ENCODE measurements at regions not wholly inside any gene's neighbourhood (a gene's known extent, or its start where the extent isn't known, plus 50 kb on each side); places are given as distances from the start of the nearest gene placed in this dataset.

DNA sequence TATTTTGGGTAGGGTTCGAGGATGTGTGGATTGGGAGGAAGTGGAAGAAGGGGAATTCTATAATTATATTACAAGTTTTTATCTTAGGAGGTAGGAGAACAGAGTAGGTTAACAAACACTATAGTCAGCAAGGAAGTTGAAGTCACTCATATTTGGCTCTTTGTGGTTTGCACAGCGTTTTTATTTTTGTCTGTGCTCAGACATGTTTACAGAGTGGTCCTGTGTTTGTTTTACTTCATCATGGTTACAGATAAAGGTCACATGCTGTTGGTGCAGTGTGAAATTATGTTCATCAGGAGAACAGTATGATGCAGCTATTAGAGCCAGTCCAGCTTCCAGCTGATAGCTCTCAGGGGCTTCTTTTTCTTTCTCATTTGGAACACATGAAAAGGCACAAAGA, 299.9 kb upstream of the SFRP2 start:
- Histone ChIP-seq H3K9me3 (no peaks in the 10 kb centered on the region), H3K4me3 (no peak overlapping the region), H3K36me3 (no peaks in the 10 kb centered on the region), H3K27ac (no peak overlapping the region), H3K27me3 (no peaks in the 10 kb centered on the region), H3K4me1 (no peaks in the 10 kb centered on the region)
- intact Hi-C loops (cut with DNase I) = no loop called here
- WGBS, 2 donors = 22 to 25% methylated on average over 2 of the region's 2 CpGs
- TF ChIP-seq POLR2A (IDR thresholded peaks at IDR 0.05) (no peak), POLR2AphosphoS5 (IDR thresholded peaks at IDR 0.05) (no peak), EP300 (IDR thresholded peaks at IDR 0.05) (no peak), CTCF (IDR thresholded peaks at IDR 0.05) (no peak)
- no peak for DNase-seq

DNA sequence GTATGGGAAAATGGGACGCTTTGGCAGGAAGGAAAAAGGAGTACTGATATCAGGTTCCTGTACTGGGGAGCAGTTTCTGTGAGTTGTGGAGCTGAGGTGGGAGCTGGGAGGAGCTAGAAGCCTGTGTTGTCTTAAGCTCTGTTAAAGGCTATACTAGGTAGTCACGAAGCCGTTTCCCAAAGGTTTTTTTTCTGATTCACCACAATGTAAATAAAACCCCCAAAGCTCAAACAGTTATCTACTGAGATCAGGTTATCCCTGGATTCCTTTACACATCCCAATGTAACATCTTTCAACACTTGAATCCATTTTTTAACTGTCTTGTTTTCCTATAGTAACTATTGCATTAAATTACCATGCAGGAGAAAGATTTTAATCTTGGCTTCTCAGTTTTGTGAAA, 297.4 kb upstream of the SFRP2 start:
- DNase-seq = no peak
- Histone ChIP-seq H3K4me1 (no peaks in the 10 kb centered on the region), H3K27ac (no peak overlapping the region), H3K9me3 (no peaks in the 10 kb centered on the region), H3K27me3 (no peaks in the 10 kb centered on the region), H3K36me3 (no peaks in the 10 kb centered on the region), H3K4me3 (no peak overlapping the region)
- 31 to 32% methylated on average over 3 of the region's 3 CpGs for WGBS, 2 donors
- TF ChIP-seq EP300 (IDR thresholded peaks at IDR 0.05) (no peak), POLR2AphosphoS5 (IDR thresholded peaks at IDR 0.05) (no peak), POLR2A (IDR thresholded peaks at IDR 0.05) (no peak), CTCF (IDR thresholded peaks at IDR 0.05) (no peak)
- intact Hi-C loops (cut with DNase I) = no loop called here

DNA sequence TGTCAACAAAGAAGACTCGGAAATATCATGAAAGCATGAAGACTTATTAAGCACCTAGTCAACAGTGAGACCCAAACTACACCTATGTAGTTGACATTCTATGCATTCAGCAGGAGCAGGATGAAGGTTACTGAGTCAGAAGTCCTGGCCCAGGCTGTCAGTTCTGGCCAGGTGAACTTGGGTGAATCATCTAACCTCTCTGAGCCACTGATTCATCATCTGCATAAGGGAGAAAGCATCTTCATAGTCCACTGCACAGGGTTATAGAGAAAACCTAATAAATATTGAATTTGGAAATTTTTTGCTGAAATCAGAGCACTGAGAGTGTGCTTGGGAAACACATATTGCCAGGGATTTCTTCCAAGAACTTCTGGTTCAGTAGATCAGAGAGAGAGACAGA, 296.0 kb upstream of the SFRP2 start:
- H3K9me3 ChIP-seq = no peaks in the 10 kb centered on the region
- intact Hi-C loops (cut with DNase I) = no loop called here
- no peaks in the 10 kb centered on the region for H3K27me3 ChIP-seq
- no peak for DNase-seq
- TF ChIP-seq POLR2AphosphoS5 (IDR thresholded peaks at IDR 0.05) (no peak), CTCF (IDR thresholded peaks at IDR 0.05) (no peak), EP300 (IDR thresholded peaks at IDR 0.05) (no peak), POLR2A (IDR thresholded peaks at IDR 0.05) (no peak)
- 83 to 92% methylated on average over 1 of the region's 1 CpG for WGBS, 2 donors
- H3K4me1 ChIP-seq = no peaks in the 10 kb centered on the region
- H3K27ac ChIP-seq = no peak overlapping the region
- no peaks in the 10 kb centered on the region for H3K36me3 ChIP-seq
- H3K4me3 ChIP-seq = no peak overlapping the region

DNA sequence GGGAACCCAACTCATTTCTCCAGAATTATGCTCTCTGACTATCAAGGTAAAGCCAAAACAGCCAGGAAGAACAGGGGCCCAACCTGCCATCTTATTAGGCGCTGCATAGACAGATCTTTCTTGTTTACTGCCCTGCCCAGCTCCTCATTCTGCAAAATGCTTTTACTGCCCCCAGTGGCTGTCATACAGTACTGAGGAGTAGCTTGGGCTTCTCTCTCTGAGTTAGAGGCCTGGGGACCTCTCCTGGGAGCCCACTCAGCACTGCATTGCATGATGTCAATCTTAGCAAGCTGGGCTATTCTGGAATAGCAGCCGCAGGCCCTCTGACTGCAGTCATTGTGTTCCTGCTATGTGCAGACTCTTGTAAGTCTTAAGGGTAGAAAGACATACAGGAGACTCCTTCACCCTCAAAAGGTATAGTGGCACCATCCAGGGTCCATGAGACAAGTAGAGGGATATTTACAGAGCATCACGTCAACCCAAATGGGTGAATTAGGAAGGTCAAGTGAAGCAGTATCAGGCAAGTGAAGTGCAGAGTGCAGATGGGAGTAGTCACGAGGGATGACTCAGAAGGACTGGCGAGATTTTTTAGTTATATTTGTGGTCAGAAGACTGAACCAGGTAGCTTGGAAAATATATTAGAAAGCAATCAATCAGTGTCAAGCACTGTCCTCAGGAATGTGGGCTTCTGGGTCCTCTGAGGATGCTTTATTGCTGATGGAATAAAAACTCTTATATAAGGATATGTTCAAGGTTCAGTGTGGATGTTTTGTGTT, 294.1 kb upstream of the SFRP2 start:
- WGBS, 2 donors = 83 to 85% methylated on average over 5 of the region's 5 CpGs

More for the DNA sequence above, 294.1 kb upstream of the SFRP2 start:
- Histone ChIP-seq H3K9me3 (no peaks in the 10 kb centered on the region), H3K4me1 (no peaks in the 10 kb centered on the region), H3K36me3 (no peaks in the 10 kb centered on the region), H3K4me3 (no peak overlapping the region), H3K27ac (no peak overlapping the region), H3K27me3 (no peaks in the 10 kb centered on the region)
- no peak for TF ChIP-seq POLR2A (IDR thresholded peaks at IDR 0.05)
- TF ChIP-seq EP300 (IDR thresholded peaks at IDR 0.05) = no peak
- TF ChIP-seq CTCF (IDR thresholded peaks at IDR 0.05) = no peak
- TF ChIP-seq POLR2AphosphoS5 (IDR thresholded peaks at IDR 0.05) = no peak
- DNase-seq = no peak
- intact Hi-C loops (cut with DNase I) = no loop called here

Data from sigmoid colon (tissue), 6 donors.